Activated T-helper 1 cell treated with Interleukin-2 at 50 U/mL for 16 hours (primary cell): ENCODE measurements at regions not wholly inside any gene's neighbourhood (a gene's known extent, or its start where the extent isn't known, plus 50 kb on each side); places are given as distances from the start of the nearest gene placed in this dataset.

ENCODE experiments used
- DNase-seq: peaks from one replicate; pipeline ENCODE4 v3.0.0-alpha.2; 2020; ENCODE audit warnings: low read depth

DNA sequence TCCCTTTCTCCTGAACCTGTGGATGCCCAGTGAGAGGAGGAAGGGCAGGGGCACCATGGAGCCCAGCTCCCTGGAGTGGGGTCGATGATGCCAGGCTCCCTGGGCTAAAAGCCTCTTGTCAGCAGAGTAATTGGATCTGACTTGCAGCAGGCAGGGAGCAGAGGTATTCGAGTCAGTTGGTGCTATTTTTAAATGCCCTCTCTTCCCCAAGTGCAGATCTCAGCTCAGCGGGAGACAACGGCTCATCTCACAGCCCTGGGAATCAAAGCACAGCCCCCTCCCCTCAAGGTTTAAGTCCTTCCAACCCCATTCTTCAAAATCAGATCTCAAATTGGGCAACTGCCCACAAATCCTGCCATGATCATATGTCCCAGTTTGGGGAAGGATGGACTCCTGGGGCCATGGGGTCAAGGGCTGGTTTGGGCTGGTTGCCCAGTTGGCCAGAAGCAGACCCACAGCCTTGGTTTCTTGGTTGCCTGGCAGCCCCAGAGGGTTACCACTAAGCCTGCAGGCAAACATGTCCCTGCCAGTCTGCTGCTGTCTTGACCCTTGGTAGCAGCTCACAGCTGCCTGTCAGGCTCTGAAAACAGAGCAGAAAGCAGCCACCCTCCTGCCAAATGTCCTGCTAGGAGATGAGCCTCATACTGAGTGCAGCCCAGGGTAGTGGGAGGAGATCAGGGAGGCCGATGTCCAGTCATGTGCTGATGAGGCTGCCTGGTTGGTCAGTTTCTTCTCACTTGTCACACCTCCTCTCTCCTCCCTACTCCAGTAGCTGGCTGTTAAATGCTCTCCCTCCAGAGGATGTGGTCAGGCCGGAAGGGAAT, 244.9 kb downstream of the LOXHD1 start:
- no peak for DNase-seq

DNA sequence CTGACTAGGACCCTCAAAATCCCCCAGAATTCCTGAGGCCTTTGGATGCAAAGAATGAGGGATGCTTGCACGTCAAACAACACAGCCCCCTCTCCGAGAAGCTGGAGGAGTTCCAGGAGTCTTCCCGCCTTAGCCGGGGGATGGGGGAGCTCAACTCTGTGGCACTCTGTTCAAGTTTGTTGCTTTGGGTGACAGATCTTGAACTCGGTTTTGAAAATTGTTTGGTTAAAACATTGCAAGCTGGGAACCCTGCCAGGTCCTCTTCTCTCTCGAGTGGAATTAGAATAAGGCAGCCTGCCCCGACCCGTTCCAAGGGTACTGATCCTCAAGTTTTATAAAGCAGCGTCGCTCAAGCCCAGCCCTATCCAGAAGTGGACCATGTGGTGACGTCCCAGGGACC, 244.1 kb downstream of the LOXHD1 start:
- no peak for DNase-seq

DNA sequence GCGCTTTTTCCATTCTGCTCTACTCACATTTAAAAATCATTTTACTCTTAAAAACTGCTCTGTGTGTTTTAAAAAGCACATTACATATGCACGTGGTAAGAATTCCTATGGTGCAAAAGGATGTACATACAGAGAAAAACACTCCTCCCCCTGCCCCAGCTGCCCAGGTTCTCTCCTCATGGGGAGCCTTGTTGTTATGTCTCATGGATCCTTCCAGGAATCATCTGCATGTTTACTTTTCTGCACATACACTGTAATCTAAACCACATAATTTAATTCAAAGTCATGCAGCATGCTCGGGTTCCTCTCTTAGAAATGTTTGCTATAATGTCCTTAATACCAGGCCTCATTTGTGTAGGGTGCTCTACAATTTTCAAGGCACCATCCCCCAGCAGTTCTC, 243.3 kb downstream of the LOXHD1 start:
- no peak for DNase-seq

DNA sequence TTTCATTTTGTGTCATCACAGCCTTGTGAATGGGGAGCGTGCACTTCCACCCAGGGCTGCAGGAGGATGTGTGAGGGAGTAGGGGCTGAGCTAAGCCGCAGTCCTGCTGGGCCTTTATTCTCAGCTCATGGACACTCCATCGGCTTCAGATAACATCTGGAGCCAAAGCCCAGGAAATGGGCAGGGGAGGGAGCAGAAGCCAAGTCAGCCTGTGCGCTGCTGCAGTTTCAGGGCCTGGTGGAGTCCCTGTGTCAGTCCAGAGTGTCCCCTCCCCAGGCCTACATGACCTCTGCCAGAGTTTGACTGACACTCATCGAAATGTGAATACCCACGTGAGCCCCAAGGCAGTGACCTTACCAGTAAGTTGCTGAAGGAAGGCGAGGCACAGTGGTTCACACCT, 242.2 kb downstream of the LOXHD1 start:
- DNase-seq: no peak

DNA sequence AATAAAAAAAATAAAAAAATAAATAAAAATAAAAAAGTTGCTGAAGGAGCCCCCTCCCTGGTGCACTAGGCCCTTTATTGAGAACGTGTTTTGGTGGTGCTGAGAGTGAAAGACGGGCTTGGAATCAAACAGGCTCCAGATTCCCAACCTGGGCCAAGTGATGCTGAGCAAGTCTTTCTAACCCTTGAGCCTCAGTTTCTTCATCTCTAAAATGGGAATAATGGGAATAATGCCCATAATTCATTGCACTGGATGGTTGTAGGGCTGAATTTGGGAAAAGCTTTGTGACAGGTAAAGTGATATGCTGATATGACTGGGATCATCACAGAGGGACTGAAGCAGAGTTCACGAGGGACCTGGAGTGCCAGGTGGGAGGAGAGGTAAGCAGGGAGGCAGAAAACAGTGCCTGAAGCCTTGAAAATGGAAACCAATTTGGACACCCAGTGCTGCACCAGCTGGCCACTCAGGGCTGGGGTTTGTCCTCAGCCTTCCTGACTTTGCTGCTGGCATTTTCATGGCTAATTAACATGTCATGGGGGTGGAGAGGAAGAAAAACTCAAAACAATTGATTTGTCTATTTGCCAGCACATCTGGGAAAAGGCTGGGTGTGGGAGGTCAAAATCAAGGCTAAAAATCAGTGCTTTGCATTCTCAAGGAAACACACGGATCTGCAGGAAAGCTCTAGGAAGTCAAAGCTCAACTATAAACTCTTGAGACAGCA, 241.3 kb downstream of the LOXHD1 start:
- no peak for DNase-seq

DNA sequence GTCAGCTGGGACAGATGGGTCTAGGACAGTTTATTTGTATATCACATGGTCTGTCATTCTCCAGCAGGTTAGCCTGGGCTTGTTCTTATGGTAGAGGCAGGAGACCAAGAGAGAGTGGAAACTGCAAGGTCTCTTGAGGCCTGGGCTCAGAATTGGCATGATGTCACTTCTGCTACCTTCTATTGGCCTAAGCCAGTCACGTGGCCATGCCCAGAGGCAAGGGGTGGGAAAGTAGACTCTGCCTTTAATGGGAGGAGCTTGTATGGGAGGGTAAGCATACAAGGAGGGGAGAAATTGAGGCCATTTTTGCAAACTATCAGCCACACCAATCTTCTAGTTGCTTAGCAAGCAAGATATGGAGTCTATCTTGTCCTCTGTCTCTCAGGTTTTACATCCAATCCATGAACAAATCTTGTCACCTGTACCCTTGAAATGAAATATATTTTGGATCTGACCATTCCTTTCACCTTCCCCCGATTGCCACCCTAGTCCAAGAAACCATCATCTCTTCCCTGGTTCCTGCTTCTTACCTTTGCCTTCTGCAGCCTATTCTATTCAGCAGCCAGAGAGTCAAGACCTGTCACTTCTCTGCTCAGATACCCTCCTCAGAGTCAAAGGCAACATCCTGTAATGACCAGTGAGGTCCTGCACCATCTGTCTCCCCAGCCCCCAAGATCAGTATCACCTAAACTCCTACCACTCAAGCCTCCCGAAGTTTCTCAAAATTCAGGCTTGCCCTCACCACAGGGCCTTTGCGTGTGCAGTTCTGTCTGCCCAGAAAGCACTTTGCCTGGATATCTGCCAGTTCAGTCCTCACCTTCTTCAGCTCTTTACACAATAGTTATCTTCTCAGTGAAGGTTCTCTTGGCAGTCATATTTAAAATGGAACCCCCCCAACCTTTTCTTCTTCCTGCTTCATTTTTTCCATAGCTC, 240.0 kb downstream of the LOXHD1 start:
- DNase-seq: no peak

DNA sequence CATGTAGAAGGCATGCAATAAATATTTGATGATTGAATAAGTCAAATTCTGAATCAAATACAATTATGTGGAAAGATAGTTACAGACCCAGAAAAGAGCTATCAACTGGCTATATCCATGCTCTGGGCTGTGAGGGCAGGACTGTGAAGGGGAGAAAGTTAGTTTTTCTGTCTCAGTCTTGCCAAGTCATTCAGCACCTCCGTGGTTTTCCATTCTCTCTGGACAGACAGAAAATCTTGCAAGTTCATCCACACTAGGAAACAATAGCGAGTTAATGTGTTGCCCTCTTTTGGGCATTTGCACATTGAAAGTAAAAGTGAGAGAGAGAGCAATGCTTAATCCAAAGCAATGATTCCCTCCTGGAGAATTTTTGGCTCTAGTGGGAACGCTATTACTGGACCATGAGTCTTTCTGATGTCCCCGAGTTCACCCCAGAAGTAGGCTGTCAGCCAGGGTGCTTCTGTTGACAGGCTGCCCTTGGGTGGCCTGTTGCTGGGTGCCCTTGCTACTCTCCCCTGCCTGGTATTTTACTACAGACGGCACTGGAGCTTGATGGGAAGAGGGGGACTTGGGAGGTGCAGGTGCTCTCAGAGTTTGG, 238.3 kb downstream of the LOXHD1 start:
- DNase-seq: no peak

DNA sequence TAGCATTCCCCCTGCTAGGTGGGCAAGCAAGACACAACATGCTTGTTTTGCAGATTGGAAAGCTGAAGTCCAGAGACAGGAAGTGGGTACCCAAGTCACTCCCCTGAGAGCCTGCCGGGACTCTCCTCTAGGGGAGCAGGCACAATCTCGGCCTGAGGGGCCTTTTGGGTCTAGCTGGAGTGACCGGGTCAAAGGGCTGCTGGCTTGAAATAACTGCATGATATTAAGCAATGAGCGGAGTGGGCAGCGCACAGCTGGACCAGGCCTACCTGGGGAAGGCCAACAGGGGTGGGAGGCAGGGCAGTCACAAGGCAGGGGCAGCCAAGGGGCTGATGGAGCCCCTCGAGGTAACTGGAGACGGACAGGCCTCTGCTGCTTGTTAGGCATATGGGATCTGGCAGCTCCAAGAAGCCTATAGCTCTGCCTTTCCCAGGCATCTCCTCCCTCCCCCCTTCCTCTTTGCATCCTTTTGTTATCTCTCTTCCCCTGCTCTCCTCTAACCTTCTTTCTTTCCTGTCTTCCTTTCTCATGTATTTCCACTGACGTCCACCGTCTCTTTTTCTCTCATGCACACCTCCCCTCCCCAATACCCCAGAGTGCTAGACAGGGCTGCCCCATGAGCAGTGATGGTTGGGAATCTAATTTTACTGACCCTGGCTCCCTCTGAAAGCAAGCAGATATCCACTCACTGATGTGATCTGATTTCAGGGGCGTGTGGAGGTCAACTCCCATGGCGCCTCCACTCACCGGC, 237.5 kb downstream of the LOXHD1 start:
- DNase-seq: no peak

DNA sequence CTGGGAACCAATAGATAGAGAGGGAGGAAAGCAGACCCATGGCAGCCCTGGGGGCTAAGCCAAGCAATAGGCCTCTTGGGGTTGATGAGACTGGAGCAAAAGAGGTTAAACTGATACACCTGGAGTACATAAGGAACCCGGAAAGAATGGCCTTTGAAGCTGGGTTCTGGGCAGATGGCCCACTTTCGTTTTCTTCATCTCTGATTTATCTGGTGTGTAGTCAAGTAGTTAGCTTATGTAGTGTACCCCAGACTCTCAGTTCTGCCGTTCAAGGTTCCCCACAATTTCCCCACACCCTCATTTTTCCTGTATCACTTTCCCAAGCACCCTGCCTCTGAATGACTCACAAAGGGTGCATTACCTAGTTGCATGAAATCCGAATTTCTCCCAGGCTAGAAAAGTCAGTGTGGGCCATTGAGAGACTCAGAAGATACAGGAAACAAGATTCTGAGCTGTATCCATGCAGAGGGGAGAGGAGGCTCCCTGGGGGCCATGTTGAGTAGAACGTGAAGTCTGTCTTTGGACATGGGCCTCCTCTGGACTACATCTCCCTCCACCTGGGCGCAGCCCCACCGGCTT, 235.0 kb downstream of the LOXHD1 start:
- DNase-seq: no peak

DNA sequence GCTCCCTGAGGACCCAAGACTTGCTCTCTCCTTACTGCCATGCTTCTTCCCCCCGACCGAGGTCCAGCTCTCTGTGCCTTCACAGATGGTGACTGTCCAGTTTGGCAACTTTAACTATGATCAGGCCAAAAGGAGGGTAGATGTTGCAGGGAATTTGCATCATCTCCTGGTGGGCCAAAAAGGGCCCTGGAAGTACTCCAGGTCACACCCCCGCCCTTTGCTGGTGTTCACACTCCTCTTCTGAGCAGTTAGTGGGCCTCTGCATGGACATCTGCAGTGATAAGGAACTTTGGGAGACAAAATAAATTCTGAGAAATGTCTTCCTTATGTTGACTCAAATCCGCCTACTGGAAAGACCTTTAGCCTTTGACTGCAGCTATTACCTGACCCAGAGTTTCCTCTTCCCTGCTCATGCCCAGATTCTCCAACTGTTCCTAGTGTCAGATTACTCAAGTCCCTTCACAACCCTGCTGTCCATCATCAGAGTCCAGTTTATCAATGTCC, 234.4 kb downstream of the LOXHD1 start:
- no peak for DNase-seq

DNA sequence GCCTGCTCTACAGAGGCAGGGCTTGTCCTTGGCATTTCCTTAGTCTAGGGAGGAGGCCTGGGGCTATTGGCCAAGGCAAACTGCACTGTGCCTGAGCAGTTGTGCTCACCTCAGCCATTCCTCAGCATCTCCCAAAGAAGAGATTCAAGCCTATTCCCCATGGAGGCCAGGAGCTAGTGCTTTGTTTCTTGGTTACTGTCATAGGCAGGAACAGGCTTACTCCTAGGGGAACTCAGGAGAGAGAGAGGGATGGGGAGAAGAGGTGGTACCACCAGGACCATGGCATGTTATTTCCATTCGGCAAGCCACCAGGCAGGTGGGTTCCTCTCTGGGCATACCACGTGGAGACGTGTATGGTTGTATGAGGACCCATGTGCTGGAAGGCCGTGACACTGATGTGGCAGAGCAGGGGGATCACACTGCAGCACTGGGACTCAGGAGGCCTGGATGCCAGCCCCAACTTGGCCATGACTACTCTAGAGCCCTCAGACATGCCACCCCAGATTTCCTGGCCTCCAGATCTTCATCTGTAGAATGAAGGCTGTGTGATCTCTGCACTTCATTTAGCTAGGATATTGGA, 233.7 kb downstream of the LOXHD1 start:
- DNase-seq: no peak

DNA sequence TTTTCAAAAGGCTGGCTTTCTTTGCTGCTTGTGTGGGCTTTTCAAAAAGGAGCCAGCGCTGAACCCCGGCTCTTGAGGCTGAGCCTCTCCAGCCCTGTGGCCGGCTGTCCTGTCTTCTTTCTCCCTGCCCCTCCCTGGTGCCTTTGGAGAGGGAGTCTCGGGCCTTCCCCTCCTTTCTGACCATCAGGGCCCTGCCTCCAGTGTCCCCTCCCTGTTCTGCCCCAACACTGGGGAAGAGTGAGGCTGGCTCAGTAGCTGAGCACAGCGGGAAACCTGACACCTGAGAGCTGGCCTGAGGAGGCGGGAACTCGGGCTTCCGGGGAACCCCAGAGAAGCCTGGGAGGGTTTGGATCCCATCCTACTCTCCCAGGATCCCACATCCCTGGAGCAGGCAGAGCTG, 232.1 kb downstream of the LOXHD1 start:
- DNase-seq: no peak

DNA sequence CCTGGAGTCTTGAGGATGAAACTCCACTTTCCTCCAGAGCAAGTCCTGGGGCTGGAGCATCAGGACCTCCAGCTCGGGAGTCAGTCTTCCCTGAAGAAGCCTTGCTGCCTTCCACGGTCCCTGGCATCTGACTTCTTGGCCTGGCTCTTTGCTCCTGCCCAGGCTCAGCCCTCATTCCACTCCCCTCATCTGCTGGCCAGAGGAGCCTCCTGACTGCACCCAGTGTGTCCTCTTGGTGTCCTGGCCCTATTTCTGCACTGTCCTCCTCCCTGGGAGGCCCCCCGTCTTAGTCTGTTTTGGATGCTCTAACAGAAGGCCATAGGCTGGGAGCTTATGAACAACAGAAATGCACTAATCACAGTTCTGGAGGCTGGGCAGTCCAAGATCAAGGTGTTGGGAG, 231.5 kb downstream of the LOXHD1 start:
- DNase-seq: no peak

DNA sequence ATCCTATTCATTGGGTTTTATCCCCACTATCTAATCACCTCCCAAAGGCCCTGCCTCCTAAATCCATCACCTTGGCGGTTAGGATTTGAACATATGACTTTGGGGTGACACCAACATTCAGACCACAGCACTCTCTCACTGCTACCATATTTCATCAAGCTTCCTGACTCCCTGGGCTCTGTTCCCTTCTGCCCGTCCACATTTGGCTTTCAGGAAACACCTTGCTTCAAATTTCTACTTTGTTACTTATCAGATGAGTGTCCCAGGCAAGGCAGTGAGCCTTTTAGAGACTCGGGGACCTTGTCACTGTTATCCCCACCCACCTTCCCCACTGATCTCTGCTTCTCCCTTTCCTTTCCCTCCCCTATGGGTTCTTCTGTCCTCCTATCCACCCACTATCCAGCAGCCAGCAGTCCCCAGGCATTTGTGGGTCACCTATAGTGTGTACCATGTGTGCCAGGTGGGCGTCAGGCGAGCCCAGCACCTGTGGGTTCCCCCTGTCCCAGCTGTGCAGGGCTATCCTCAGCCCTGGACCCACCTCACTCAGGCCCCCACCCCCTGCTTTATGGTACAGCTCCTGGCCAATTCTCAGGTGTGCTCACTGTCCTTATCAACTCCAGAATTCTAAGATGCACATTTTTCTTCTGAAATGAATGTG, 230.9 kb downstream of the LOXHD1 start:
- no peak for DNase-seq

DNA sequence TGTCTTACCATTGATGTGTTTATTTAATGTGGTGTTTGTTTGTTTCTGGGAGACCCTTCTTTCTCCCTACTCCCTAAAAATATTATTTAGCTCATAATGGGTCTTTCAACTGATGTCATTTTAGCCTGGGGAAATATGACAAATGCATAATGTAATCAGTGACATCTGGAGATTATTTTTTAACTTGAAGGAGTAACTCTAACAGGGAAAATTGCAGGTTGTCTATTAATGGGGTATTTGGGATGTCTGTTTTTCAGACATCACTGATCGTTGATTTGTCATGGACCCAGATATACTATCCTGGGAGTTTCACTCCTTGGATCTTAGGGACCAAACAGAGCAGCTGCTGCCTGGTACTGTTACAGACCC, 230.4 kb downstream of the LOXHD1 start:
- DNase-seq: no peak
